ENCODE measurements at regions not wholly inside any gene's neighbourhood (a gene's known extent, or its start where the extent isn't known, plus 50 kb on each side); places are given as distances from the start of the nearest gene placed in this dataset.

GRCh38 chr2:139177041-139177440 is 396.9 kb upstream of the NXPH2 start:
- TF ChIP-seq CTCF (IDR thresholded peaks at IDR 0.05; ENCODE audit: insufficient read depth, low read length, missing control alignments), result no peak
- no peak overlapping the region for H3K4me3 ChIP-seq (ENCODE audit: low read depth, low read length)
- DNase-seq (ENCODE audit: low read depth, low spot score), result no peak
- ChIA-PET POLR2A (no interaction called here), CTCF (no interaction called here)

- DNase-seq (ENCODE audit: low read depth, low spot score), result no peak
- CTCF ChIA-PET, result no interaction called here
- POLR2A ChIA-PET, result no interaction called here
Observed at GRCh38 chr2:139175510-139175909, 395.3 kb upstream of the NXPH2 start.

GRCh38 chr2:139170406-139170805 is 390.2 kb upstream of the NXPH2 start:
- no peak overlapping the region for H3K4me3 ChIP-seq (ENCODE audit: low read depth, low read length)
- ChIA-PET POLR2A (no interaction called here), CTCF (no interaction called here)
- DNase-seq (ENCODE audit: low read depth, low spot score), result no peak
- TF ChIP-seq CTCF (IDR thresholded peaks at IDR 0.05; ENCODE audit: insufficient read depth, low read length, missing control alignments), result no peak

More at GRCh38 chr2:139175510-139175909, 395.3 kb upstream of the NXPH2 start:
- H3K4me3 ChIP-seq (ENCODE audit: low read depth, low read length), result no peak overlapping the region
- TF ChIP-seq CTCF (IDR thresholded peaks at IDR 0.05; ENCODE audit: insufficient read depth, low read length, missing control alignments), result no peak

- CTCF ChIA-PET, result no interaction called here
- TF ChIP-seq CTCF (IDR thresholded peaks at IDR 0.05; ENCODE audit: insufficient read depth, low read length, missing control alignments), result no peak
- DNase-seq (ENCODE audit: low read depth, low spot score), result no peak
- no peak overlapping the region for H3K4me3 ChIP-seq (ENCODE audit: low read depth, low read length)
- POLR2A ChIA-PET, result no interaction called here
Observed at GRCh38 chr2:139165601-139166000, 385.4 kb upstream of the NXPH2 start.

GRCh38 chr2:139165041-139165440 is 384.9 kb upstream of the NXPH2 start:
- TF ChIP-seq CTCF (IDR thresholded peaks at IDR 0.05; ENCODE audit: insufficient read depth, low read length, missing control alignments), result no peak
- no peak overlapping the region for H3K4me3 ChIP-seq (ENCODE audit: low read depth, low read length)
- POLR2A ChIA-PET, result no interaction called here
- no peak for DNase-seq (ENCODE audit: low read depth, low spot score)
- CTCF ChIA-PET, result no interaction called here

- CTCF ChIA-PET, result no interaction called here
- DNase-seq (ENCODE audit: low read depth, low spot score), result no peak
- no peak for TF ChIP-seq CTCF (IDR thresholded peaks at IDR 0.05; ENCODE audit: insufficient read depth, low read length, missing control alignments)
- POLR2A ChIA-PET, result no interaction called here
- no peak overlapping the region for H3K4me3 ChIP-seq (ENCODE audit: low read depth, low read length)
Observed at GRCh38 chr2:139162957-139163356, 382.8 kb upstream of the NXPH2 start.

Measured in AG04449 (cell line).